ENCODE measurements at regions not wholly inside any gene's neighbourhood (a gene's known extent, or its start where the extent isn't known, plus 50 kb on each side); places are given as distances from the start of the nearest gene placed in this dataset.

DNA sequence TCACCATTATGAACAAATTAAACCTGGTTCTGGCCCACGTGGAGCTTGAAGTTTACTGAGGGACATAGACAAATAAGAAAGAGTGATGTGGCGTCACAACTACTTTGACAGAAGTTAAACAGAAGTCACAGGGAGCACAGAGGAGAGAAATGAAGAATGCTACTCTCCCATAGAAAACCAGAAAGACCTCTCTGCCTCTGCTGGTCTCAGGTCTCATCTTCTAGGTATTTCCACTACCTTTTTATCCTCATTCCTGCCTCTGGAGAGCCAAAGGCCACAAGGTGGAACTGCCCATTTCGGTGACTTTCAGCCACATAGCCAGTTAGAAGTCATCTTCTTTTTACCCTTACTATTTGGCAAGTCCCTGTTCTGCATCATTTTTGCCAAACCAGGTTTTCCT lies 170.5 kb downstream of the CAND1 start:
- H3K4me3 Mint-ChIP-seq: no peak overlapping the region
- H3K9me3 Mint-ChIP-seq: peaks cover 9% of the 10 kb centered on the region
- no peak for TF ChIP-seq CTCF (IDR thresholded peaks at IDR 0.05; ENCODE audit: unreplicated experiment)
- H3K27me3 Mint-ChIP-seq (ENCODE audit: low read depth): no peaks in the 10 kb centered on the region
- no peak for DNase-seq (ENCODE audit: low spot score in 2 of 2, unreplicated experiment in 2 of 2)
- H3K27ac Mint-ChIP-seq: no peak overlapping the region
- H3K36me3 Mint-ChIP-seq: peaks cover 1% of the 10 kb centered on the region
- H3K4me1 Mint-ChIP-seq: peaks cover 40% of the 10 kb centered on the region

GRCh38 chr12:67441736-67442346 lies 172.7 kb downstream of the CAND1 start:
- peak; percentile 65 for TF ChIP-seq CTCF (IDR thresholded peaks at IDR 0.05; ENCODE audit: unreplicated experiment)
- peak; percentile 54 to 87 for DNase-seq (ENCODE audit: low spot score in 2 of 2, unreplicated experiment in 2 of 2)
- peak overlapping the region; percentile 60 for H3K27ac Mint-ChIP-seq
- H3K36me3 Mint-ChIP-seq: peaks cover 1% of the 10 kb centered on the region
- H3K4me1 Mint-ChIP-seq: peaks cover 25% of the 10 kb centered on the region
- H3K4me3 Mint-ChIP-seq: no peak overlapping the region
- no peaks in the 10 kb centered on the region for H3K27me3 Mint-ChIP-seq (ENCODE audit: low read depth)
- peaks cover 15% of the 10 kb centered on the region for H3K9me3 Mint-ChIP-seq

- DNase-seq (ENCODE audit: low spot score in 2 of 2, unreplicated experiment in 2 of 2): no peak
- H3K4me3 Mint-ChIP-seq: no peak overlapping the region
- peaks cover 25% of the 10 kb centered on the region for H3K4me1 Mint-ChIP-seq
- H3K27me3 Mint-ChIP-seq (ENCODE audit: low read depth): no peaks in the 10 kb centered on the region
- peaks cover 15% of the 10 kb centered on the region for H3K9me3 Mint-ChIP-seq
- no peak for TF ChIP-seq CTCF (IDR thresholded peaks at IDR 0.05; ENCODE audit: unreplicated experiment)
- H3K36me3 Mint-ChIP-seq: peaks cover 1% of the 10 kb centered on the region
- H3K27ac Mint-ChIP-seq: peak overlapping the region; percentile 45
Measured at GRCh38 chr12:67442347-67442841, 173.2 kb downstream of the CAND1 start.

- Mint-ChIP-seq H3K4me3 (no peak overlapping the region), H3K36me3 (peaks cover 1% of the 10 kb centered on the region), H3K4me1 (peaks cover 25% of the 10 kb centered on the region), H3K27me3 (ENCODE audit: low read depth) (no peaks in the 10 kb centered on the region), H3K27ac (peak overlapping the region; percentile 14), H3K9me3 (peaks cover 15% of the 10 kb centered on the region)
- TF ChIP-seq CTCF (IDR thresholded peaks at IDR 0.05; ENCODE audit: unreplicated experiment): no peak
- no peak for DNase-seq (ENCODE audit: low spot score in 2 of 2, unreplicated experiment in 2 of 2)
Measured at GRCh38 chr12:67442896-67443295, 173.7 kb downstream of the CAND1 start.

GRCh38 chr12:67444542-67444941 lies 175.4 kb downstream of the CAND1 start:
- Mint-ChIP-seq H3K4me3 (no peak overlapping the region), H3K36me3 (no peaks in the 10 kb centered on the region), H3K9me3 (peaks cover 5% of the 10 kb centered on the region), H3K27ac (no peak overlapping the region), H3K4me1 (peaks cover 25% of the 10 kb centered on the region), H3K27me3 (ENCODE audit: low read depth) (no peaks in the 10 kb centered on the region)
- TF ChIP-seq CTCF (IDR thresholded peaks at IDR 0.05; ENCODE audit: unreplicated experiment): no peak
- DNase-seq (ENCODE audit: low spot score in 2 of 2, unreplicated experiment in 2 of 2): no peak

Data from mesothelial cell of epicardium (in vitro differentiated cells).